ENCODE measurements at regions not wholly inside any gene's neighbourhood (a gene's known extent, or its start where the extent isn't known, plus 50 kb on each side); places are given as distances from the start of the nearest gene placed in this dataset.

DNA sequence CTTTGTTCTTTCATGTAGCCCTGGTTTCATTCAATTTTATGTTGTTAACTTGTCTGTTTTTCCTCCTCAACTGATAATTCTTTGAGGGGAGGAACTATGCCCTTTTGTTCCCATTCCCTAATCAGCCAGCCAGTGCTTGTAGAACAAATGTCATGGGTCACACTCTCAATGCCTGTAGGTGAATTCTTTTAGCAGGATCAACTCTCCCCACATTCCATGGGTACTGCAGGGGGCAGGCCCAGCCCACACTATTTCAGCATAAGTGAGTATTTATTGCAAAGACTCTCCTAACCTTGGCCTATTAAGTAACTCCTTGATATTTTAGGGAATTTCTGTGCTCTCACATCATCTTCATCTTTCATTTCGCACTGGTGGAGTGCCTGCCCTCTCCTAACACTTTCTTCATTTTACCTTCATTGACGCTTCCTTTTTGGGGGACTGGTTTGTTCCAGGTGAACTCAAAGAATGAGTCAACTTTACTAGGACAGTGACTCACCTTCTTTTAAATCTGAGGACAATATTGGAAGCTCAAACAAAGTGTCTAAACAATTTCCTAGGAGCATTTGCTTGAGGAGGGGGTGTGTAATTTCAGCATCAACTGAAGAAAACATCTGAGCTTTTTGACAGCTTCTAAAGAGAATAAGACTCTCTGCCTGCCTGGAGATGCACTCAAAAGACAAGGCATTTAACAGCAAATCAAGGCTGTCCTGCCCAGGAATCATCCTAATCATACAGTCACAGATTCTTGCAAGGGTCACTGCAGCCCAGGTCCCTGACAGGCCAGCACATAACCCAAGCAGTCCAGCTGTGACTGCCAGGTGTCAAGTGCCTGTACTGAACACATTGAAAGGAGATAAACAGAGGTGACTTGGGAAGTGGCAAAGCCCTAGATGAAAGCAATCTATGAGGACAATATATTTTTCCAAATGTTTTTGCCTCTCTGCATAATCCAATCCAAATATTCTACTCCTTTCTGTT is 208.8 kb upstream of the ADRA1D start:
- TF ChIP-seq, protein P1, sequence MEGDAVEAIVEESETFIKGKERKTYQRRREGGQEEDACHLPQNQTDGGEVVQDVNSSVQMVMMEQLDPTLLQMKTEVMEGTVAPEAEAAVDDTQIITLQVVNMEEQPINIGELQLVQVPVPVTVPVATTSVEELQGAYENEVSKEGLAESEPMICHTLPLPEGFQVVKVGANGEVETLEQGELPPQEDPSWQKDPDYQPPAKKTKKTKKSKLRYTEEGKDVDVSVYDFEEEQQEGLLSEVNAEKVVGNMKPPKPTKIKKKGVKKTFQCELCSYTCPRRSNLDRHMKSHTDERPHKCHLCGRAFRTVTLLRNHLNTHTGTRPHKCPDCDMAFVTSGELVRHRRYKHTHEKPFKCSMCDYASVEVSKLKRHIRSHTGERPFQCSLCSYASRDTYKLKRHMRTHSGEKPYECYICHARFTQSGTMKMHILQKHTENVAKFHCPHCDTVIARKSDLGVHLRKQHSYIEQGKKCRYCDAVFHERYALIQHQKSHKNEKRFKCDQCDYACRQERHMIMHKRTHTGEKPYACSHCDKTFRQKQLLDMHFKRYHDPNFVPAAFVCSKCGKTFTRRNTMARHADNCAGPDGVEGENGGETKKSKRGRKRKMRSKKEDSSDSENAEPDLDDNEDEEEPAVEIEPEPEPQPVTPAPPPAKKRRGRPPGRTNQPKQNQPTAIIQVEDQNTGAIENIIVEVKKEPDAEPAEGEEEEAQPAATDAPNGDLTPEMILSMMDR (IDR thresholded peaks at IDR 0.05; ENCODE audit: low read depth, low read length) = no peak
- DNase-seq (ENCODE audit: extremely low read depth, low read depth) = no peak

GRCh38 chr20:4455996-4456395 is 206.9 kb upstream of the ADRA1D start:
- DNase-seq (ENCODE audit: extremely low read depth, low read depth) = no peak

DNA sequence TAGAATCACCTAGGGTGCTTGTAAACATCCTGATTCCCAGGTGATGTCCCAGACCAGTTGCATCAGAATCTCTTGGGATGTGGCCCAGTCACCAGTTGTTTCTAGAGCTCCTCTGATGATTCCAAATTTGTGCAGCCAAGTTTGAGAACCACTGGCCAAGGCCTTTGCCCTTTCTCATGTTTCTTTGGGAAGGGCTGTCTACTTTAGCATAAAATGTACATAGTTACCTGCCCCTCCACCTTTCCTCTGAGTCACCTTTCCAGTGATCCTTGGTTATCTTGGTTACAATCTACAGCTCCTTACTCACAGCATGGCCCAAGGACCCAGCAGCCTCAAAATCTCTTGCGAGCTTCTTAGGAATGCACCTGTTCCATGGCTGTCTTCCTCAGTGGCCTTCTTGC is 206.2 kb upstream of the ADRA1D start:
- DNase-seq (ENCODE audit: extremely low read depth, low read depth) = no peak
- TF ChIP-seq, protein P1 (IDR thresholded peaks at IDR 0.05; ENCODE audit: low read depth, low read length) = no peak

More at GRCh38 chr20:4455996-4456395, 206.9 kb upstream of the ADRA1D start:
- TF ChIP-seq, protein P1 (IDR thresholded peaks at IDR 0.05; ENCODE audit: low read depth, low read length) = no peak

DNA sequence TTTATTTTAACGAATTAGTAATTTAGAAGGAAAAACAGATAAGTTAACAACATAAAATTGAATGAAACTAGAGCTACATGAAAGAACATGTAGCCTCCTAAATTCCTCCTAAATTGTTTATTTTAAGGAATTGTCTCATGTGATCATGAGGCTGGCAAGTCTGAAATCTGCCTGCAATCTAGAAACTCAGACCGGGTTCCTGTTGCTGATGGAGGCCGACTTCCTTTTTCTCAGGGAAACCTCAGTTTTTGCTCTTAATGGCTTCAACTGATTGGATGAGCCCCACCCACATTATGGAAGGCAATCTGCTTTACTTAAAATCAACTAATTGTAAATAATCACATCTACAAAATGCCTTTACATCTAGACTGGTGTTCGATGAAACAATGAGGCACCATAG is 205.0 kb upstream of the ADRA1D start:
- TF ChIP-seq, protein P1 (IDR thresholded peaks at IDR 0.05; ENCODE audit: low read depth, low read length) = no peak

GRCh38 chr20:4453359-4453758 is 204.3 kb upstream of the ADRA1D start:
- TF ChIP-seq, protein P1 (IDR thresholded peaks at IDR 0.05; ENCODE audit: low read depth, low read length) = no peak
- DNase-seq (ENCODE audit: extremely low read depth, low read depth) = no peak

More for the DNA sequence above, 205.0 kb upstream of the ADRA1D start:
- DNase-seq (ENCODE audit: extremely low read depth, low read depth) = no peak

DNA sequence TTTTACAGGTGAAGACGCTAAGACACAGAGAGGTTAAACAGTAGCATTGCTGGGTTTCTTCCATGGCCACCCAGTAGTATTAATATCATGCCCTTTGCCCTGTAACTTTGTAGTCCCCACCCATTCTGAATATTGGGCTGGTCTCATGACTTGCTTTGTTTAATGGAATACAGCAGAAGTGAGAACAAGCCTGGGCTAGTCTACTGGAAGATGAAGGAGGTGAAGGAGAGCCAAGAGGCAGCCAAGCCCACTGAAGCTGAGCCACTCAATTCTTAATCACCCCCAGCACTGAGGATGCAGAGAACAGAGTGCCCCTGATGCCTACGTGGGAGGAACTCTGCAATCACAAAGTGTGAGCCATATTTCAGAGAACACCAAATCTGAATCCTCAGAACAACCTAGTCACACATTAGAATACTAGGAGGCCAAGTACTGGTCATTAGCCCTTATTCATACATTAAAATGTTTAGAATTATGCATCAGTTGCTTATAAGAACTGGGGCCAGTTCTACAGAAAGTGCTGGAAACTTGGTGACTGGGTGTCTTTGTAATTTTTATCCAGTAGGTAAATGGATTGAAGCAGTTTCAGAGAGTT is 202.5 kb upstream of the ADRA1D start:
- DNase-seq (ENCODE audit: extremely low read depth, low read depth) = no peak

More for the DNA sequence above, 202.5 kb upstream of the ADRA1D start:
- TF ChIP-seq, protein P1 (IDR thresholded peaks at IDR 0.05; ENCODE audit: low read depth, low read length) = no peak
